ENCODE measurements at regions not wholly inside any gene's neighbourhood (a gene's known extent, or its start where the extent isn't known, plus 50 kb on each side); places are given as distances from the start of the nearest gene placed in this dataset.
"Not testable (repeated sequence)": the region's sequence is repeated elsewhere in the genome, so short reads cannot be mapped to it uniquely, and the experiment has no call there.

- Histone ChIP-seq H3K27me3 (ENCODE audit: low read depth, low read length) (no peaks in the 10 kb centered on the region), H3K36me3 (ENCODE audit: control insufficient read depth in 1 of 2, insufficient read depth in 2 of 2, low read length in 2 of 2) (no peaks in the 10 kb centered on the region), H3K4me3 (ENCODE audit: low read depth in 1 of 2, low read length in 2 of 2) (no peak overlapping the region), H3K27ac (ENCODE audit: low read length) (no peak overlapping the region), H3K4me1 (ENCODE audit: control insufficient read depth in 1 of 2, insufficient read depth in 2 of 2, low read length in 2 of 2) (no peaks in the 10 kb centered on the region), H3K9me3 (ENCODE audit: control insufficient read depth in 1 of 2, low read length in 2 of 2) (no peaks in the 10 kb centered on the region)
Observed at GRCh38 chr3:145411605-145412004, 749.4 kb downstream of the PLOD2 start.

- no peaks in the 10 kb centered on the region for H3K9me3 ChIP-seq (ENCODE audit: control insufficient read depth in 1 of 2, low read length in 2 of 2)
- H3K36me3 ChIP-seq (ENCODE audit: control insufficient read depth in 1 of 2, insufficient read depth in 2 of 2, low read length in 2 of 2), result no peaks in the 10 kb centered on the region
- no peak overlapping the region for H3K27ac ChIP-seq (ENCODE audit: low read length)
- no peaks in the 10 kb centered on the region for H3K4me1 ChIP-seq (ENCODE audit: control insufficient read depth in 1 of 2, insufficient read depth in 2 of 2, low read length in 2 of 2)
- H3K27me3 ChIP-seq (ENCODE audit: low read depth, low read length), result no peaks in the 10 kb centered on the region
- H3K4me3 ChIP-seq (ENCODE audit: low read depth in 1 of 2, low read length in 2 of 2), result no peak overlapping the region
Observed at GRCh38 chr3:145417678-145418077, 743.3 kb downstream of the PLOD2 start.

GRCh38 chr3:145422556-145422955 is 738.4 kb downstream of the PLOD2 start:
- Histone ChIP-seq H3K4me3 (ENCODE audit: low read depth in 1 of 2, low read length in 2 of 2) (no peak overlapping the region), H3K27ac (ENCODE audit: low read length) (no peak overlapping the region), H3K27me3 (ENCODE audit: low read depth, low read length) (no peaks in the 10 kb centered on the region), H3K36me3 (ENCODE audit: control insufficient read depth in 1 of 2, insufficient read depth in 2 of 2, low read length in 2 of 2) (no peaks in the 10 kb centered on the region), H3K9me3 (ENCODE audit: control insufficient read depth in 1 of 2, low read length in 2 of 2) (no peaks in the 10 kb centered on the region), H3K4me1 (ENCODE audit: control insufficient read depth in 1 of 2, insufficient read depth in 2 of 2, low read length in 2 of 2) (no peaks in the 10 kb centered on the region)

GRCh38 chr3:145427355-145427754 is 733.6 kb downstream of the PLOD2 start:
- no peaks in the 10 kb centered on the region for H3K36me3 ChIP-seq (ENCODE audit: control insufficient read depth in 1 of 2, insufficient read depth in 2 of 2, low read length in 2 of 2)
- H3K4me1 ChIP-seq (ENCODE audit: control insufficient read depth in 1 of 2, insufficient read depth in 2 of 2, low read length in 2 of 2), result no peaks in the 10 kb centered on the region
- H3K27ac ChIP-seq (ENCODE audit: low read length), result no peak overlapping the region
- no peaks in the 10 kb centered on the region for H3K27me3 ChIP-seq (ENCODE audit: low read depth, low read length)
- H3K4me3 ChIP-seq (ENCODE audit: low read depth in 1 of 2, low read length in 2 of 2), result no peak overlapping the region
- H3K9me3 ChIP-seq (ENCODE audit: control insufficient read depth in 1 of 2, low read length in 2 of 2), result no peaks in the 10 kb centered on the region

- no peak overlapping the region for H3K4me3 ChIP-seq (ENCODE audit: low read depth in 1 of 2, low read length in 2 of 2)
- no peak overlapping the region for H3K27ac ChIP-seq (ENCODE audit: low read length)
- H3K36me3 ChIP-seq (ENCODE audit: control insufficient read depth in 1 of 2, insufficient read depth in 2 of 2, low read length in 2 of 2), result no peaks in the 10 kb centered on the region
- no peaks in the 10 kb centered on the region for H3K9me3 ChIP-seq (ENCODE audit: control insufficient read depth in 1 of 2, low read length in 2 of 2)
- no peaks in the 10 kb centered on the region for H3K4me1 ChIP-seq (ENCODE audit: control insufficient read depth in 1 of 2, insufficient read depth in 2 of 2, low read length in 2 of 2)
- no peaks in the 10 kb centered on the region for H3K27me3 ChIP-seq (ENCODE audit: low read depth, low read length)
Observed at GRCh38 chr3:145429546-145429945, 731.4 kb downstream of the PLOD2 start.

GRCh38 chr3:145448436-145448835 is 712.5 kb downstream of the PLOD2 start:
- H3K36me3 ChIP-seq (ENCODE audit: control insufficient read depth in 1 of 2, insufficient read depth in 2 of 2, low read length in 2 of 2), result no peaks in the 10 kb centered on the region
- no peaks in the 10 kb centered on the region for H3K27me3 ChIP-seq (ENCODE audit: low read depth, low read length)
- peaks cover 0 to 2% of the 10 kb centered on the region in 2 donors for H3K4me1 ChIP-seq (ENCODE audit: control insufficient read depth in 1 of 2, insufficient read depth in 2 of 2, low read length in 2 of 2)
- peaks cover 0 to 2% of the 10 kb centered on the region in 2 donors for H3K9me3 ChIP-seq (ENCODE audit: control insufficient read depth in 1 of 2, low read length in 2 of 2)
- no peak overlapping the region for H3K4me3 ChIP-seq (ENCODE audit: low read depth in 1 of 2, low read length in 2 of 2)
- no peak overlapping the region for H3K27ac ChIP-seq (ENCODE audit: low read length)

- no peaks in the 10 kb centered on the region for H3K36me3 ChIP-seq (ENCODE audit: control insufficient read depth in 1 of 2, insufficient read depth in 2 of 2, low read length in 2 of 2)
- H3K27ac ChIP-seq (ENCODE audit: low read length), result no peak overlapping the region
- H3K4me3 ChIP-seq (ENCODE audit: low read depth in 1 of 2, low read length in 2 of 2), result no peak overlapping the region
- H3K4me1 ChIP-seq (ENCODE audit: control insufficient read depth in 1 of 2, insufficient read depth in 2 of 2, low read length in 2 of 2), result peaks cover 0 to 2% of the 10 kb centered on the region in 2 donors
- H3K27me3 ChIP-seq (ENCODE audit: low read depth, low read length), result no peaks in the 10 kb centered on the region
- H3K9me3 ChIP-seq (ENCODE audit: control insufficient read depth in 1 of 2, low read length in 2 of 2), result no peaks in the 10 kb centered on the region
Observed at GRCh38 chr3:145450018-145450682, 710.8 kb downstream of the PLOD2 start.

GRCh38 chr3:145457825-145458552 is 703.0 kb downstream of the PLOD2 start:
- H3K9me3 ChIP-seq (ENCODE audit: control insufficient read depth in 1 of 2, low read length in 2 of 2), result no peaks in the 10 kb centered on the region

GRCh38 chr3:145459681-145460080 is 701.3 kb downstream of the PLOD2 start:
- not testable (repeated sequence) for H3K4me3 ChIP-seq (ENCODE audit: low read depth in 1 of 2, low read length in 2 of 2); H3K27me3 ChIP-seq (ENCODE audit: low read depth, low read length); H3K9me3 ChIP-seq (ENCODE audit: control insufficient read depth in 1 of 2, low read length in 2 of 2)

More at GRCh38 chr3:145457825-145458552, 703.0 kb downstream of the PLOD2 start:
- Histone ChIP-seq H3K4me1 (ENCODE audit: control insufficient read depth in 1 of 2, insufficient read depth in 2 of 2, low read length in 2 of 2) (peaks cover 0 to 2% of the 10 kb centered on the region in 2 donors), H3K4me3 (ENCODE audit: low read depth in 1 of 2, low read length in 2 of 2) (no peak overlapping the region), H3K36me3 (ENCODE audit: control insufficient read depth in 1 of 2, insufficient read depth in 2 of 2, low read length in 2 of 2) (no peaks in the 10 kb centered on the region), H3K27ac (ENCODE audit: low read length) (no peak overlapping the region), H3K27me3 (ENCODE audit: low read depth, low read length) (no peaks in the 10 kb centered on the region)

GRCh38 chr3:145471976-145472375 is 689.0 kb downstream of the PLOD2 start:
- Histone ChIP-seq H3K4me3 (ENCODE audit: low read depth in 1 of 2, low read length in 2 of 2) (no peak overlapping the region), H3K9me3 (ENCODE audit: control insufficient read depth in 1 of 2, low read length in 2 of 2) (no peaks in the 10 kb centered on the region), H3K27me3 (ENCODE audit: low read depth, low read length) (no peaks in the 10 kb centered on the region)

More at GRCh38 chr3:145459681-145460080, 701.3 kb downstream of the PLOD2 start:
- H3K4me1 ChIP-seq (ENCODE audit: control insufficient read depth in 1 of 2, insufficient read depth in 2 of 2, low read length in 2 of 2); H3K36me3 ChIP-seq (ENCODE audit: control insufficient read depth in 1 of 2, insufficient read depth in 2 of 2, low read length in 2 of 2); H3K27ac ChIP-seq (ENCODE audit: low read length): not testable (repeated sequence)

GRCh38 chr3:145482735-145483134 is 678.2 kb downstream of the PLOD2 start:
- H3K36me3 ChIP-seq (ENCODE audit: control insufficient read depth in 1 of 2, insufficient read depth in 2 of 2, low read length in 2 of 2); H3K27ac ChIP-seq (ENCODE audit: low read length); H3K27me3 ChIP-seq (ENCODE audit: low read depth, low read length): not testable (repeated sequence)

More at GRCh38 chr3:145471976-145472375, 689.0 kb downstream of the PLOD2 start:
- no peaks in the 10 kb centered on the region for H3K4me1 ChIP-seq (ENCODE audit: control insufficient read depth in 1 of 2, insufficient read depth in 2 of 2, low read length in 2 of 2)
- H3K27ac ChIP-seq (ENCODE audit: low read length), result no peak overlapping the region
- no peaks in the 10 kb centered on the region for H3K36me3 ChIP-seq (ENCODE audit: control insufficient read depth in 1 of 2, insufficient read depth in 2 of 2, low read length in 2 of 2)

More at GRCh38 chr3:145482735-145483134, 678.2 kb downstream of the PLOD2 start:
- H3K4me1 ChIP-seq (ENCODE audit: control insufficient read depth in 1 of 2, insufficient read depth in 2 of 2, low read length in 2 of 2); H3K9me3 ChIP-seq (ENCODE audit: control insufficient read depth in 1 of 2, low read length in 2 of 2); H3K4me3 ChIP-seq (ENCODE audit: low read depth in 1 of 2, low read length in 2 of 2): not testable (repeated sequence)

Data from muscle layer of duodenum (tissue), 2 donors.